Upper lobe of left lung (tissue), 6 donors: ENCODE measurements at regions not wholly inside any gene's neighbourhood (a gene's known extent, or its start where the extent isn't known, plus 50 kb on each side); places are given as distances from the start of the nearest gene placed in this dataset.

Source experiments
- ATAC-seq, 2 donors: fragments of 200-7000 bp; cut with Tn5 transposase; one replicate each; pipeline ENCODE4 v1.9.1; 2022; ENCODE audit warnings: mild to moderate bottlenecking in 2 of 2, moderate library complexity in 2 of 2; ENCODE audit not compliant: low FRiP score in 2 of 2
- DNase-seq, 2 donors: peaks; one replicate each; pipeline ENCODE4 v3.0.0-alpha.2; 2019 to 2020
- H3K27ac ChIP-seq, 4 donors: fragments of 200-600 bp; sonication (generic); one replicate each; pipeline ENCODE4 v1.5.1; 2016 to 2019
- H3K27me3 ChIP-seq, 4 donors: fragments of 200-600 bp; sonication (generic); one replicate each; pipeline ENCODE4 v1.5.1; 2017 to 2019
- H3K36me3 ChIP-seq, 4 donors: fragments of 200-600 bp; sonication (generic); one replicate each; pipeline ENCODE4 v1.5.1; 2016 to 2019
- H3K4me1 ChIP-seq, 4 donors: fragments of 200-600 bp; sonication (generic); one replicate each; pipeline ENCODE4 v1.5.1; 2018 to 2019
- H3K4me3 ChIP-seq, 4 donors: fragments of 200-600 bp; sonication (generic); one replicate each; pipeline ENCODE4 v1.5.1; 2017 to 2019; ENCODE audit warnings: mild to moderate bottlenecking in 2 of 4, moderate library complexity in 1 of 4
- H3K9me3 ChIP-seq, 4 donors: fragments of 200-600 bp; sonication (generic); one replicate each; pipeline ENCODE4 v1.5.1; 2018 to 2019
- EP300 ChIP-seq, 4 donors: sonication (generic); formaldehyde crosslinking; IDR thresholded peaks; one replicate each; pipeline ENCODE4 v1.5.1; 2017; ENCODE audit warnings: antibody characterized with exemption in 4 of 4, control low read depth in 2 of 4
- POLR2A ChIP-seq, 4 donors: fragments of 450-650 bp; IDR thresholded peaks; one replicate each; pipeline ENCODE4 v1.5.1; 2016 to 2017; ENCODE audit warnings: antibody characterized with exemption in 4 of 4, mild to moderate bottlenecking in 2 of 4
- POLR2AphosphoS5 ChIP-seq, 2 donors: sonication (generic); formaldehyde crosslinking; IDR thresholded peaks; one replicate each; pipeline ENCODE4 v1.5.1; 2017; ENCODE audit warnings: antibody characterized with exemption in 2 of 2
- WGBS, 2 donors: methylation state at CpG; one replicate each; pipeline ENCODE4 v1.1.5; 2017 to 2018; 5-methylcytosine and 5-hydroxymethylcytosine counted together
- TF ChIP-seq, protein P1 (sequence below), 6 experiments: fragments of 450-650 bp in 4 of 6; fragments of 200-600 bp in 2 of 6; sonication (generic) in 2 of 6; IDR thresholded peaks; one replicate each; pipeline ENCODE4 v1.5.1; 2016 to 2019; ENCODE audit warnings: antibody characterized with exemption in 6 of 6
- donor health status: DM: no; HTN: no; CAD: no; lungs with moderate emphysema.
- donor health status: DM: no; HTN: yes; CAD: no; lungs with severe emphysema.

DNA sequence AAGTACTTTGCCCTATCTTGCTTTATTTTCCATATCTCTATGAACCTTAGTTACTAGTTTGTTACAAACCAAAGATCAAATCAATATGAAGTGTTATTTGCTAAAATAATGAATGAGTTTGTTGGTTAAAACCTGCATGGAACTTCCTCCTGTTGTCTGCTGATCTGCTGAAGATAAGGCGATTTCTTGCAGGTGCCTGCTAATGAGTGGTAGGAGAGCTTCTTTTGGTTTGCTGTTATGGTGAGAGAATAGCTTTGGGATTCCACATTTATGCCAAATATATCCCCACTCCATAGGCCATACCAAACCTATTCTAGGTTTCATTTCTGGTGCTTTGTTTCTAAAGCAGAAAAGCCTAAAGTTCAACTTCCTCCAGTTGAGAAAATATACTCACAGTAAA is 103.8 kb upstream of the PCDH10 start:
- Histone ChIP-seq H3K27ac (no peak overlapping the region), H3K4me1 (no peaks in the 10 kb centered on the region), H3K4me3 (no peak overlapping the region), H3K9me3 (no peaks in the 10 kb centered on the region), H3K27me3 (no peaks in the 10 kb centered on the region), H3K36me3 (no peaks in the 10 kb centered on the region)
- DNase-seq (no peak), ATAC-seq (no peak)
- TF ChIP-seq, protein P1, sequence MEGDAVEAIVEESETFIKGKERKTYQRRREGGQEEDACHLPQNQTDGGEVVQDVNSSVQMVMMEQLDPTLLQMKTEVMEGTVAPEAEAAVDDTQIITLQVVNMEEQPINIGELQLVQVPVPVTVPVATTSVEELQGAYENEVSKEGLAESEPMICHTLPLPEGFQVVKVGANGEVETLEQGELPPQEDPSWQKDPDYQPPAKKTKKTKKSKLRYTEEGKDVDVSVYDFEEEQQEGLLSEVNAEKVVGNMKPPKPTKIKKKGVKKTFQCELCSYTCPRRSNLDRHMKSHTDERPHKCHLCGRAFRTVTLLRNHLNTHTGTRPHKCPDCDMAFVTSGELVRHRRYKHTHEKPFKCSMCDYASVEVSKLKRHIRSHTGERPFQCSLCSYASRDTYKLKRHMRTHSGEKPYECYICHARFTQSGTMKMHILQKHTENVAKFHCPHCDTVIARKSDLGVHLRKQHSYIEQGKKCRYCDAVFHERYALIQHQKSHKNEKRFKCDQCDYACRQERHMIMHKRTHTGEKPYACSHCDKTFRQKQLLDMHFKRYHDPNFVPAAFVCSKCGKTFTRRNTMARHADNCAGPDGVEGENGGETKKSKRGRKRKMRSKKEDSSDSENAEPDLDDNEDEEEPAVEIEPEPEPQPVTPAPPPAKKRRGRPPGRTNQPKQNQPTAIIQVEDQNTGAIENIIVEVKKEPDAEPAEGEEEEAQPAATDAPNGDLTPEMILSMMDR (IDR thresholded peaks at IDR 0.05) = no peak
- TF ChIP-seq POLR2AphosphoS5 (IDR thresholded peaks at IDR 0.05) (no peak), EP300 (IDR thresholded peaks at IDR 0.05) (no peak), POLR2A (IDR thresholded peaks at IDR 0.05) (no peak)
- WGBS, 2 donors = 83% methylated on average over 1 of the region's 1 CpG

DNA sequence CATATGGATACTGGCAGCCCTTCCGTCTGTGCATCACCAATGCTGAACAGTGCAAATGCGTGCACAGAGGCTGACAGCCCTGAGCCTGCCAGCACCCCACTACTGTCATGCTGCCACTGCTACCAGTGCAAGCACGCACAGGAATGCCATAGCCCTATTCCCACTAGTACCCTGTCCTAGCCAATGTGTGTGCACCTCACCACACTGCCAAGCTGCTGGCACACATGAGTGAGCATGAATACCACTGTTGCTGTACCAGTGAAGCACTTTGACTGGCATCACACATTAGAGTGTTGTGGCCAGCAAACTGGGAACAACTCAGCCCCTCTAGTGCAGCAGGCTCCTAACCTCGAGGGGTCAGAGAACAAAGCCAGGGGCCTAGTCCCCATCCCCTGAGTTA is 102.9 kb upstream of the PCDH10 start:
- H3K36me3 ChIP-seq = no peaks in the 10 kb centered on the region
- no peaks in the 10 kb centered on the region for H3K27me3 ChIP-seq
- no peaks in the 10 kb centered on the region for H3K4me1 ChIP-seq
- ATAC-seq = no peak
- TF ChIP-seq, protein P1 (IDR thresholded peaks at IDR 0.05) = no peak
- no peak for TF ChIP-seq POLR2AphosphoS5 (IDR thresholded peaks at IDR 0.05)
- TF ChIP-seq EP300 (IDR thresholded peaks at IDR 0.05) = no peak
- no peak for TF ChIP-seq POLR2A (IDR thresholded peaks at IDR 0.05)
- no peaks in the 10 kb centered on the region for H3K9me3 ChIP-seq
- H3K27ac ChIP-seq = no peak overlapping the region
- no peak overlapping the region for H3K4me3 ChIP-seq
- 78 to 85% methylated on average over 4 of the region's 4 CpGs for WGBS, 2 donors
- DNase-seq = no peak

DNA sequence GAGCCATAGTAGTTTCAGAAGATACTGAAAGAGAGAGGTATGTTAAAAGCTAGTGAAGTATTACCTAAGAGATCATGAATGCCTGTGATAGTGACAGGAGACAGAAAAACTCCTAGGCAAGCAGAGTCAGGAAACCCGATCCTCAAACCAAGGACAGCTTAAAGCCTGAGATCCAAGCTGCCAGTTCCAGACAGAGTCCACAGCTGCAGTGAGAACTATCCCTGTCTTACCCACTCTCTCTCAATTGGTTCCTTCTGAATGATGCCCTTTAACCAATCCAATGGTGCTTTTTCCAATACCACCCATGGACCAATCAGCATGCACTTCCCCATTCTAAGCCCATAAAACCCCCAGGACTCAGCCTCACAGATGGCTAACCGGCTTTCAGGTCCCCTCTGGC is 90.4 kb upstream of the PCDH10 start:
- DNase-seq (no peak), ATAC-seq (no peak)
- H3K4me3 ChIP-seq = no peak overlapping the region
- H3K27ac ChIP-seq = no peak overlapping the region
- H3K36me3 ChIP-seq = no peaks in the 10 kb centered on the region
- no peaks in the 10 kb centered on the region for H3K27me3 ChIP-seq
- TF ChIP-seq EP300 (IDR thresholded peaks at IDR 0.05) (no peak), POLR2A (IDR thresholded peaks at IDR 0.05) (no peak), POLR2AphosphoS5 (IDR thresholded peaks at IDR 0.05) (no peak)
- TF ChIP-seq, protein P1 (IDR thresholded peaks at IDR 0.05) = no peak
- H3K4me1 ChIP-seq = no peaks in the 10 kb centered on the region
- H3K9me3 ChIP-seq = no peaks in the 10 kb centered on the region
- 76 to 90% methylated on average over 2 of the region's 2 CpGs for WGBS, 2 donors

DNA sequence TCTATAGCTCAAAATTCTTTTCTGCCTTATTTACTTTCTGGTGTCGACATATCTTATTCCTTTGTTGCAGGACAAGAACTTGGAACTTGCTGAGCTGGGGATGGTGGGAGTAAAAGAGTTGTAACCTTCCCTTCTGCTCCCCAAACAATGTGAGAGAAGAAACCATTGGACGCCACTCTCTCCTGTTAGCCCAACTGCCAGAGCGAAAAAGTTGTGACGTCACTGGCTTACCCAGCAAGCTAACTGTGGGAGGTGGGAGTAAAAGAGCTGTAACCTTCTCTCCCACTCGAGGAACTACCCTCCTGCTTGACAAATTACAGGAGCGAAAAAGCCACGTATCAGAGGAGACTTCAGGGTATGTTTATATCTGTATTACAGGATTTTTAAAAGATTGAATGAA is 90.0 kb upstream of the PCDH10 start:
- WGBS, 2 donors = 78 to 80% methylated on average over 7 of the region's 7 CpGs
- ATAC-seq = no peak

DNA sequence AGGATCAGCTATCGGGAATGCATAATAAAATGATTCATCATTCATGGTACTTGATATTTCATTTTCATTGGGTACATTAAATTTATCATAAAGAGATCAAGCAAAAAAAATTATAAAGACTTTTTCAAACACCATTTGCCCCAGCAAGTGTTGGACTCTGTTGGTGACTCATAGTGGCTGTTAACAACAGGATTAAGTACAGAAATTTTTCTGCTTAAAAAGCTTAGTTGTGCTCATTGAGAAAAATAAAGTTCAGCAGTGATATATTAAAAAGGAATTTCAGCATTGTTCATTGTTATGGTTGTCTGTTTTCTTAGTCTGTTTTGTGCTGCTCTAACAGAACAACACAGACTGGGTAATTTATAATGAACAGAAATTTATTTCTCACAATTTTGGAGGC is 86.2 kb upstream of the PCDH10 start:
- Histone ChIP-seq H3K9me3 (no peaks in the 10 kb centered on the region), H3K36me3 (no peaks in the 10 kb centered on the region), H3K4me1 (no peaks in the 10 kb centered on the region), H3K27ac (no peak overlapping the region), H3K27me3 (no peaks in the 10 kb centered on the region), H3K4me3 (no peak overlapping the region)
- no peak for DNase-seq
- 86 to 89% methylated on average over 1 of the region's 1 CpG for WGBS, 2 donors
- TF ChIP-seq, protein P1 (IDR thresholded peaks at IDR 0.05) = no peak
- TF ChIP-seq POLR2A (IDR thresholded peaks at IDR 0.05) = no peak
- no peak for TF ChIP-seq POLR2AphosphoS5 (IDR thresholded peaks at IDR 0.05)
- TF ChIP-seq EP300 (IDR thresholded peaks at IDR 0.05) = no peak
- no peak for ATAC-seq

More for the DNA sequence above, 90.0 kb upstream of the PCDH10 start:
- no peaks in the 10 kb centered on the region for H3K4me1 ChIP-seq
- no peak for DNase-seq
- no peaks in the 10 kb centered on the region for H3K9me3 ChIP-seq
- H3K27me3 ChIP-seq = no peaks in the 10 kb centered on the region
- no peak overlapping the region for H3K27ac ChIP-seq
- no peaks in the 10 kb centered on the region for H3K36me3 ChIP-seq
- H3K4me3 ChIP-seq = no peak overlapping the region
- TF ChIP-seq EP300 (IDR thresholded peaks at IDR 0.05) = no peak
- TF ChIP-seq, protein P1 (IDR thresholded peaks at IDR 0.05) = no peak
- TF ChIP-seq POLR2AphosphoS5 (IDR thresholded peaks at IDR 0.05) = no peak
- TF ChIP-seq POLR2A (IDR thresholded peaks at IDR 0.05) = no peak
